Fibroblast of lung (primary cell): ENCODE measurements at regions not wholly inside any gene's neighbourhood (a gene's known extent, or its start where the extent isn't known, plus 50 kb on each side); places are given as distances from the start of the nearest gene placed in this dataset.

ENCODE experiments used
- EZH2 ChIP-seq: IDR thresholded peaks from 2 replicates; pipeline ENCODE4 v1.5.1; 2012; ENCODE audit warnings: low read length, control low read depth, mild to moderate bottlenecking; ENCODE audit errors: missing control alignments
- TF ChIP-seq, protein P1 (sequence below), 2 donors: IDR thresholded peaks in 1 of 2; conservative IDR thresholded peaks in 1 of 2; 1 replicate in 1 of 2; 2 replicates in 1 of 2; pipeline ENCODE4 v1.5.1; 2011 to 2012; ENCODE audit warnings: low read length in 2 of 2, control low read depth in 1 of 2, inconsistent platforms in 1 of 2, low read depth in 1 of 2, mild to moderate bottlenecking in 1 of 2

- TF ChIP-seq EZH2 = no peak
- TF ChIP-seq, protein P1, sequence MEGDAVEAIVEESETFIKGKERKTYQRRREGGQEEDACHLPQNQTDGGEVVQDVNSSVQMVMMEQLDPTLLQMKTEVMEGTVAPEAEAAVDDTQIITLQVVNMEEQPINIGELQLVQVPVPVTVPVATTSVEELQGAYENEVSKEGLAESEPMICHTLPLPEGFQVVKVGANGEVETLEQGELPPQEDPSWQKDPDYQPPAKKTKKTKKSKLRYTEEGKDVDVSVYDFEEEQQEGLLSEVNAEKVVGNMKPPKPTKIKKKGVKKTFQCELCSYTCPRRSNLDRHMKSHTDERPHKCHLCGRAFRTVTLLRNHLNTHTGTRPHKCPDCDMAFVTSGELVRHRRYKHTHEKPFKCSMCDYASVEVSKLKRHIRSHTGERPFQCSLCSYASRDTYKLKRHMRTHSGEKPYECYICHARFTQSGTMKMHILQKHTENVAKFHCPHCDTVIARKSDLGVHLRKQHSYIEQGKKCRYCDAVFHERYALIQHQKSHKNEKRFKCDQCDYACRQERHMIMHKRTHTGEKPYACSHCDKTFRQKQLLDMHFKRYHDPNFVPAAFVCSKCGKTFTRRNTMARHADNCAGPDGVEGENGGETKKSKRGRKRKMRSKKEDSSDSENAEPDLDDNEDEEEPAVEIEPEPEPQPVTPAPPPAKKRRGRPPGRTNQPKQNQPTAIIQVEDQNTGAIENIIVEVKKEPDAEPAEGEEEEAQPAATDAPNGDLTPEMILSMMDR (conservative IDR thresholded peaks at IDR 0.05 in 1 of 2, IDR thresholded peaks at IDR 0.05 in 1 of 2; ENCODE audit: low read depth in 1 of 2, low read length in 2 of 2) = no peak
Measured at GRCh38 chr6:76594109-76594508, 521.6 kb upstream of the IMPG1 start.
